Endodermal cell (in vitro differentiated cells): ENCODE measurements at regions not wholly inside any gene's neighbourhood (a gene's known extent, or its start where the extent isn't known, plus 50 kb on each side); places are given as distances from the start of the nearest gene placed in this dataset.

Experiments
- DNase-seq: peaks from one replicate; pipeline ENCODE4 v3.0.0-alpha.2; 2017
- H3K27ac ChIP-seq: 2 replicates; pipeline ENCODE4 v1.5.1; 2013; ENCODE audit warnings: mild to moderate bottlenecking, low read depth, low read length, moderate library complexity
- H3K27me3 ChIP-seq: 2 replicates; pipeline ENCODE4 v1.6.1; 2013; ENCODE audit warnings: mild to moderate bottlenecking, low read length, moderate library complexity; ENCODE audit not compliant: insufficient read depth, control insufficient read depth, poor library complexity, severe bottlenecking
- H3K36me3 ChIP-seq: 2 replicates; pipeline ENCODE4 v1.7.0; 2013; ENCODE audit warnings: mild to moderate bottlenecking, low read length, moderate library complexity; ENCODE audit not compliant: control insufficient read depth, insufficient read depth
- H3K4me1 ChIP-seq: one replicate; pipeline ENCODE4 v1.7.0; 2013; ENCODE audit warnings: low read length; ENCODE audit not compliant: control insufficient read depth, insufficient read depth
- H3K4me3 ChIP-seq: 2 replicates; pipeline ENCODE4 v1.5.1; 2013; ENCODE audit warnings: mild to moderate bottlenecking, low read length, moderate library complexity
- H3K9ac ChIP-seq: 2 replicates; pipeline ENCODE4 v1.6.1; 2013; ENCODE audit warnings: mild to moderate bottlenecking, low read length, moderate library complexity; ENCODE audit not compliant: poor library complexity, severe bottlenecking; ENCODE audit errors: extremely low read depth
- H3K9me3 ChIP-seq: 2 replicates; pipeline ENCODE4 v1.6.1; 2013; ENCODE audit warnings: mild to moderate bottlenecking, low read length, moderate library complexity; ENCODE audit not compliant: control insufficient read depth
- H3K27ac Mint-ChIP-seq: 2 replicates; pipeline ENCODE4 v1.8.0; 2020; ENCODE audit warnings: mixed read lengths
- H3K27me3 Mint-ChIP-seq: 2 replicates; pipeline ENCODE4 v1.8.0; 2021; ENCODE audit warnings: mild to moderate bottlenecking, mixed read lengths; ENCODE audit not compliant: insufficient read depth
- H3K36me3 Mint-ChIP-seq: 2 replicates; pipeline ENCODE4 v1.8.0; 2020; ENCODE audit warnings: low read depth, mixed read lengths
- H3K4me1 Mint-ChIP-seq: 2 replicates; pipeline ENCODE4 v1.8.0; 2020; ENCODE audit warnings: mixed read lengths
- H3K4me3 Mint-ChIP-seq: 2 replicates; pipeline ENCODE4 v1.8.0; 2020; ENCODE audit warnings: mild to moderate bottlenecking, moderate library complexity, mixed read lengths
- H3K9me3 Mint-ChIP-seq: 2 replicates; pipeline ENCODE4 v1.8.0; 2020; ENCODE audit warnings: mild to moderate bottlenecking, mixed read lengths
- CTCF ChIP-seq: fragments of 200-600 bp; sonication (generic); conservative IDR thresholded peaks from 2 replicates; pipeline ENCODE4 v1.5.0; 2021; ENCODE audit warnings: antibody characterized with exemption, mild to moderate bottlenecking
- WGBS, 2 experiments: methylation state at CpG; one replicate each; pipeline versions ENCODE4 v1.1.5 to v1.1.7; 2013; ENCODE audit warnings: missing lambda C conversion rate in 2 of 2, mixed read lengths in 1 of 2; ENCODE audit not compliant: insufficient coverage in 1 of 2, insufficient read length in 1 of 2; 5-methylcytosine and 5-hydroxymethylcytosine counted together

GRCh38 chr19:31761281-31761913 is 412.2 kb upstream of the TSHZ3 start:
- WGBS, 2 experiments: 56 to 67% methylated on average over 11 to 15 of the region's 15 CpGs

DNA sequence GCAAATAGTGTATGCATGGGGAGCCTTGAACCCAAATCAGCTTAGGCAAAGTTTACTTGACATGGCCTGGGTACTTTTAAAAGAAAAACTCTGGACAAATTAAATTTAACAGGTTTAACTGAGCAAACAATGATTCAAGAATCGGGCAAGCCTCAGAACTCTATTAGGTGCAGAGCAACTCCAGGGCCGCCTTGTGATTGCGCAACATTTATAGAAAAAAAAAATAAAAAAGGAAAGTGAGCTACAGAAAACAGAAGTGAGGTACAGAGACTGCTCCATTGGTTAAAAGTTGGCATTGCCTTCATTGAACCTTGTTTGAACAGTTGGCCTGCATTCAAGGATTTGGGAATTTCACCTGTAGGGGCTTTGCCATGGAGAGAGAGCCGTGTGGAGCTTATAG is 421.0 kb upstream of the TSHZ3 start:
- H3K36me3 ChIP-seq: no peaks in the 10 kb centered on the region
- no peaks in the 10 kb centered on the region for H3K27me3 ChIP-seq
- DNase-seq: no peak
- no peaks in the 10 kb centered on the region for H3K9me3 ChIP-seq
- 91 to 97% methylated on average over 4 of the region's 4 CpGs for WGBS, 2 experiments
- Mint-ChIP-seq H3K4me3 (no peak overlapping the region), H3K9me3 (peaks cover 3% of the 10 kb centered on the region), H3K27ac (no peak overlapping the region), H3K27me3 (no peaks in the 10 kb centered on the region), H3K36me3 (no peaks in the 10 kb centered on the region), H3K4me1 (no peaks in the 10 kb centered on the region)
- no peak overlapping the region for H3K27ac ChIP-seq
- H3K4me3 ChIP-seq: no peak overlapping the region
- no peaks in the 10 kb centered on the region for H3K4me1 ChIP-seq
- no peak for TF ChIP-seq CTCF
- no peak overlapping the region for H3K9ac ChIP-seq

More at GRCh38 chr19:31761281-31761913, 412.2 kb upstream of the TSHZ3 start:
- Mint-ChIP-seq H3K4me1 (no peaks in the 10 kb centered on the region), H3K4me3 (no peak overlapping the region), H3K27me3 (no peaks in the 10 kb centered on the region), H3K9me3 (peaks cover 16% of the 10 kb centered on the region), H3K36me3 (no peaks in the 10 kb centered on the region), H3K27ac (no peak overlapping the region)
- no peak for TF ChIP-seq CTCF
- Histone ChIP-seq H3K4me3 (no peak overlapping the region), H3K9ac (no peak overlapping the region), H3K9me3 (no peaks in the 10 kb centered on the region), H3K27ac (no peak overlapping the region), H3K4me1 (no peaks in the 10 kb centered on the region), H3K36me3 (no peaks in the 10 kb centered on the region), H3K27me3 (no peaks in the 10 kb centered on the region)
- no peak for DNase-seq

DNA sequence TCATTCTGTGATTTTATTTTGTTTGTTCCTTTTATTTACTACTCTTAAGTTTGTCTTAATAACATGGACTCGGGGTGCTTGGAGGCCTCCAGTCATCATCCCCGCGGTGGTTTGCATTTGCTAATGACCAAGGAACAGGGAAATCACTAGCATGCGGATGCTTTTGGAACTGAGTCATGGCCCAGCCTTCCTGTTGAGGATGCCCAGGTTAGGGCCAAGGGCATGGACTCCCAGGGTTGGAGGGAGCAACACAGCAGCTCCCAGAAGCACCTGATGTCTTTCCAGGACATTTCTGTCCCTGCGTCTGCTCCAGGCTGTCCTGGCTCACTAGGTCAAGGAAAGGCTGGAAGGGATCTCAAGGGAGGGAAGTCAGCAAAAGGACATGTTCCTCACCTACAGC is 423.7 kb upstream of the TSHZ3 start:
- no peak overlapping the region for H3K27ac Mint-ChIP-seq
- H3K36me3 ChIP-seq: no peaks in the 10 kb centered on the region
- DNase-seq: no peak
- no peaks in the 10 kb centered on the region for H3K27me3 ChIP-seq
- H3K9ac ChIP-seq: no peak overlapping the region
- no peaks in the 10 kb centered on the region for H3K9me3 ChIP-seq
- no peaks in the 10 kb centered on the region for H3K27me3 Mint-ChIP-seq
- TF ChIP-seq CTCF: no peak
- H3K4me1 ChIP-seq: no peaks in the 10 kb centered on the region
- H3K9me3 Mint-ChIP-seq: no peaks in the 10 kb centered on the region
- 40 to 66% methylated on average over 4 to 5 of the region's 5 CpGs for WGBS, 2 experiments
- H3K27ac ChIP-seq: no peak overlapping the region
- no peak overlapping the region for H3K4me3 Mint-ChIP-seq
- H3K4me3 ChIP-seq: no peak overlapping the region
- no peaks in the 10 kb centered on the region for H3K4me1 Mint-ChIP-seq
- H3K36me3 Mint-ChIP-seq: no peaks in the 10 kb centered on the region
